Ascending aorta (tissue), 2 donors: ENCODE measurements at regions not wholly inside any gene's neighbourhood (a gene's known extent, or its start where the extent isn't known, plus 50 kb on each side); places are given as distances from the start of the nearest gene placed in this dataset.

ENCODE experiments used
- DNase-seq, 2 donors: peaks; one replicate each; pipeline ENCODE4 v3.0.0-alpha.2; 2019; ENCODE audit warnings: low spot score in 2 of 2
- H3K27ac ChIP-seq, 2 donors: fragments of 200-600 bp; sonication (generic); one replicate each; pipeline ENCODE4 v1.5.1; 2016 to 2017; ENCODE audit warnings: mild to moderate bottlenecking in 1 of 2
- H3K27me3 ChIP-seq: fragments of 200-600 bp; sonication (generic); one replicate; pipeline ENCODE4 v1.5.1; 2017
- H3K36me3 ChIP-seq, 2 donors: fragments of 200-600 bp; sonication (generic); one replicate each; pipeline ENCODE4 v1.5.1; 2016
- H3K4me1 ChIP-seq, 2 donors: fragments of 200-600 bp; sonication (generic); one replicate each; pipeline ENCODE4 v1.5.1; 2016 to 2017; ENCODE audit warnings: mild to moderate bottlenecking in 1 of 2
- H3K4me3 ChIP-seq, 2 donors: fragments of 200-600 bp; sonication (generic); one replicate each; pipeline ENCODE4 v1.5.1; 2016 to 2017; ENCODE audit warnings: mild to moderate bottlenecking in 1 of 2
- H3K9me3 ChIP-seq, 2 donors: fragments of 200-600 bp; sonication (generic); one replicate each; pipeline ENCODE4 v1.5.1; 2016
- CTCF ChIP-seq, 3 experiments: fragments of 200-600 bp in 2 of 3; fragments of 450-650 bp in 1 of 3; sonication (generic) in 2 of 3; IDR thresholded peaks; one replicate each; pipeline ENCODE4 v1.5.1; 2016 to 2019; ENCODE audit warnings: antibody characterized with exemption in 3 of 3, mild to moderate bottlenecking in 1 of 3, moderate library complexity in 1 of 3
- intact Hi-C: fragments of 100-400 bp; cut with DNase I; formaldehyde crosslinking; loops from one replicate; pipeline ENCODE4 v1.15.1; 2023

GRCh38 chr16:82364690-82365089 lies 194.7 kb upstream of the MPHOSPH6 start:
- Histone ChIP-seq H3K4me1 (no peaks in the 10 kb centered on the region), H3K9me3 (no peaks in the 10 kb centered on the region), H3K27ac (no peak overlapping the region), H3K36me3 (no peaks in the 10 kb centered on the region), H3K4me3 (no peak overlapping the region), H3K27me3 (no peaks in the 10 kb centered on the region)
- intact Hi-C loops, result no loop called here
- DNase-seq, result no peak
- no peak for TF ChIP-seq CTCF (IDR thresholded peaks at IDR 0.05)

- no peak for DNase-seq
- Histone ChIP-seq H3K36me3 (no peaks in the 10 kb centered on the region), H3K27me3 (no peaks in the 10 kb centered on the region), H3K27ac (no peak overlapping the region), H3K9me3 (no peaks in the 10 kb centered on the region), H3K4me3 (no peak overlapping the region), H3K4me1 (no peaks in the 10 kb centered on the region)
- intact Hi-C loops, result no loop called here
- TF ChIP-seq CTCF (IDR thresholded peaks at IDR 0.05), result no peak
Measured at GRCh38 chr16:82363026-82363816, 193.2 kb upstream of the MPHOSPH6 start.

- H3K27ac ChIP-seq, result no peak overlapping the region
- no peaks in the 10 kb centered on the region for H3K4me1 ChIP-seq
- intact Hi-C loops, result no loop called here
- H3K9me3 ChIP-seq, result no peaks in the 10 kb centered on the region
- no peaks in the 10 kb centered on the region for H3K27me3 ChIP-seq
- TF ChIP-seq CTCF (IDR thresholded peaks at IDR 0.05), result no peak
- no peaks in the 10 kb centered on the region for H3K36me3 ChIP-seq
- no peak for DNase-seq
- no peak overlapping the region for H3K4me3 ChIP-seq
Measured at GRCh38 chr16:82361885-82362284, 191.9 kb upstream of the MPHOSPH6 start.

GRCh38 chr16:82360024-82360783 lies 190.2 kb upstream of the MPHOSPH6 start:
- intact Hi-C loops, result no loop called here
- TF ChIP-seq CTCF (IDR thresholded peaks at IDR 0.05), result no peak
- Histone ChIP-seq H3K4me3 (no peak overlapping the region), H3K36me3 (no peaks in the 10 kb centered on the region), H3K27me3 (no peaks in the 10 kb centered on the region), H3K27ac (no peak overlapping the region), H3K9me3 (no peaks in the 10 kb centered on the region), H3K4me1 (no peaks in the 10 kb centered on the region)
- no peak for DNase-seq

- Histone ChIP-seq H3K27ac (no peak overlapping the region), H3K27me3 (no peaks in the 10 kb centered on the region), H3K9me3 (no peaks in the 10 kb centered on the region), H3K4me1 (no peaks in the 10 kb centered on the region), H3K36me3 (no peaks in the 10 kb centered on the region), H3K4me3 (no peak overlapping the region)
- intact Hi-C loops, result no loop called here
- no peak for DNase-seq
- TF ChIP-seq CTCF (IDR thresholded peaks at IDR 0.05), result no peak
Measured at GRCh38 chr16:82358606-82359221, 188.7 kb upstream of the MPHOSPH6 start.
